MM.1S (cell line): ENCODE measurements at regions not wholly inside any gene's neighbourhood (a gene's known extent, or its start where the extent isn't known, plus 50 kb on each side); places are given as distances from the start of the nearest gene placed in this dataset.

Experiments used
- EZH2 ChIP-seq: fragments of 300-600 bp; sonication (generic); optimal IDR thresholded peaks from 2 replicates; pipeline ENCODE3; 2017; ENCODE audit warnings: low read depth, mild to moderate bottlenecking, antibody characterized with exemption, low read length, mixed read lengths
- TF ChIP-seq, protein P1 (sequence below): fragments of 300-600 bp; sonication (generic); IDR thresholded peaks from 2 replicates; pipeline ENCODE4 v1.5.1; 2016; ENCODE audit warnings: antibody characterized with exemption, low read length, mixed read lengths

DNA sequence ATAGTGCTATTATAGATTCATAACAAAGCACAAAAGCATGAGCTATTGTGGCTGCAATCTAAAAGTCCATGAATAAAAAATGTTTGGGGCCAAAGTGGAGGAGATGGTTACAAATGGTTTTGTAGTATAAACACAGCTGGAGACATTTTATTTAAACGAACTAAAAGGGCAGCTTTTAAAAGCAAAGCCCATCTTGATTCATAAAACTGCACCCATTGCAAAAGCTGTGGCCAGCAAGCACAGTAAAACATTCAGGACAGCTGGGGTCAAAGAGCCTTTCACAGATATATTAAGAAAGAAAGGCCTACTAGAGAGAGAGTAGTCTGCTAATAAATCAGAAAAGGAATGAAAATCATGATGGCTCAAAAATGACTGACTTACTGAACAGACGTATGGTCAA lies 520.8 kb downstream of the NUF2 start:
- TF ChIP-seq EZH2: no peak
- TF ChIP-seq, protein P1, sequence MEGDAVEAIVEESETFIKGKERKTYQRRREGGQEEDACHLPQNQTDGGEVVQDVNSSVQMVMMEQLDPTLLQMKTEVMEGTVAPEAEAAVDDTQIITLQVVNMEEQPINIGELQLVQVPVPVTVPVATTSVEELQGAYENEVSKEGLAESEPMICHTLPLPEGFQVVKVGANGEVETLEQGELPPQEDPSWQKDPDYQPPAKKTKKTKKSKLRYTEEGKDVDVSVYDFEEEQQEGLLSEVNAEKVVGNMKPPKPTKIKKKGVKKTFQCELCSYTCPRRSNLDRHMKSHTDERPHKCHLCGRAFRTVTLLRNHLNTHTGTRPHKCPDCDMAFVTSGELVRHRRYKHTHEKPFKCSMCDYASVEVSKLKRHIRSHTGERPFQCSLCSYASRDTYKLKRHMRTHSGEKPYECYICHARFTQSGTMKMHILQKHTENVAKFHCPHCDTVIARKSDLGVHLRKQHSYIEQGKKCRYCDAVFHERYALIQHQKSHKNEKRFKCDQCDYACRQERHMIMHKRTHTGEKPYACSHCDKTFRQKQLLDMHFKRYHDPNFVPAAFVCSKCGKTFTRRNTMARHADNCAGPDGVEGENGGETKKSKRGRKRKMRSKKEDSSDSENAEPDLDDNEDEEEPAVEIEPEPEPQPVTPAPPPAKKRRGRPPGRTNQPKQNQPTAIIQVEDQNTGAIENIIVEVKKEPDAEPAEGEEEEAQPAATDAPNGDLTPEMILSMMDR: no peak
